Ureter (tissue), 1 donor: ENCODE measurements at regions not wholly inside any gene's neighbourhood (a gene's known extent, or its start where the extent isn't known, plus 50 kb on each side); places are given as distances from the start of the nearest gene placed in this dataset.
A peak's percentile ranks its signal among the peaks of the same experiment; 100 is the strongest.
"Not testable (repeated sequence)": the region's sequence is repeated elsewhere in the genome, so short reads cannot be mapped to it uniquely, and the experiment has no call there.

Experiments
- DNase-seq: peaks from one replicate; pipeline ENCODE4 v3.0.0-alpha.2; 2020; ENCODE audit warnings: low spot score
- donor health status: DM: yes; HTN: yes; CAD: no.

DNA sequence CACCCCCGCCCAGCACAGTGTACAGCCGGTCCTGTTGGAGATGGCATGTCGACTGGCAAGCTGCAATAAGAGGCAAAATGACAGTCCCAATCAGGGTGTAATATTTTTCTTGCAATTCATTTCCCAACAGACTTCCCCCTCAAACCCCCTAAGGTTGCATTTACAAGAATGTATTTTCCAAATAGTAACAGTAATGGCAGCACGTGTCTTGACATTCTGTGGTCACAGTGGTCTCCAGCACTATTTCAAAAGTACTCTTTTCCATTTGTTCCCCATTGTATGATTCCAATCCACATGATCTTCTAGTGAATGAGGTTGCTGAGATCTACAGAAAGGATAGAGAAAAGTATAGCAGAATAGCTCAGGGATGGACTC, 97.8 kb upstream of the CARMIL1 start:
- DNase-seq: no peak

DNA sequence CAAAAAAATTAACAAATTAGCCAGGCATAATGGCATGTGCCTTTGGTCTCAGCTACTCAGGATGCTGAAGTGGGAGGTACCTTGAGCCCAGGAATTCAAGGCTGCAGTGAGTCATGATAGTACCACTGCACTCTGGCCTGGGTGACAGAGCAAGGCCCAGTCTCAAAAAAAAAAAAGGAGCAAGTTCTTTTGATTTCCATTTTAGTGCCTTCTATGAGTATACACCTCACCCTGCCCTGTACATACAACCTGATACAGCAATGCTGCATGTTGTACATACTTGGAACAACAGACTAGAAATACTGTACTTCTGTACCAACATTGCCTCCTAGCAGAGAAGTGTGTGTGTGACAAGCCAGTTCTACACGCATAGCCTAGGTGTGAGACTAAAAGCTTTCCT, 97.3 kb upstream of the CARMIL1 start:
- DNase-seq: no peak

DNA sequence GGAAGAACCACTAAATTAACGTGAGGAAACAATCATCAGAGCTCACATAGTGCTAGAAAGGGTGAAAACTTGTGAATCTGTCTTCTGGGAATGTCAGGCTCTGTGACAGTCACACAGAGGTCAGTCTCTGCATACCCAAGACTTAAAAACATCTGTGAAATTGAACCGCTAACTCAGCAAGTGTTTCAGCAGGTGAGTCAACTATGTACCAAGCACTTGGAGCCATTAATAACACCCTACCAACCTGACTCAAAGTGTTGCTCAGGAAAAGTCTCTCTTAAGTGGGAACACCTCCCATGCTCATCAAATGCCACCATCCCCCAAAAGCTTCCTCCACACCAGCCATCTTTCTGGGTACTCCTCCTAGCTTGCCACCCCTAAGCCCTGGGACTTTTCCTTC, 92.3 kb upstream of the CARMIL1 start:
- DNase-seq: no peak

DNA sequence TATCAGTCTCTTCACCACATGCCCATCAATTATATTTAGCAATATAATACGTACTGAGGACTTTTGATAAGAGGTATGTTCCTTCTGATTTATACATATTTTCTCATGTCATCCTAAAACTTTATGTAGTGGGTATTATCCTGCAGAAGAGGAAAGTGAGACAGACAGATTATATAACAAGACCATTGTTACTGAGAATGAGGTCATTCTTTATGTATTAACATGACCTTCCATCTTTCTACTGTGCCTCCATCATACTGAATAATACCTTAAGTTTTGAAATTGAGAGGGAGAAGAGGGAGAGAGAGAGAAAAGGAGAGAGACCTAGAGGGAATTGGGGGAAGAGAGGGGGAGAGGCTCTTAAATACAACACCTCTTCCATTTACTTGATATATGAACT, 90.9 kb upstream of the CARMIL1 start:
- DNase-seq: no peak

DNA sequence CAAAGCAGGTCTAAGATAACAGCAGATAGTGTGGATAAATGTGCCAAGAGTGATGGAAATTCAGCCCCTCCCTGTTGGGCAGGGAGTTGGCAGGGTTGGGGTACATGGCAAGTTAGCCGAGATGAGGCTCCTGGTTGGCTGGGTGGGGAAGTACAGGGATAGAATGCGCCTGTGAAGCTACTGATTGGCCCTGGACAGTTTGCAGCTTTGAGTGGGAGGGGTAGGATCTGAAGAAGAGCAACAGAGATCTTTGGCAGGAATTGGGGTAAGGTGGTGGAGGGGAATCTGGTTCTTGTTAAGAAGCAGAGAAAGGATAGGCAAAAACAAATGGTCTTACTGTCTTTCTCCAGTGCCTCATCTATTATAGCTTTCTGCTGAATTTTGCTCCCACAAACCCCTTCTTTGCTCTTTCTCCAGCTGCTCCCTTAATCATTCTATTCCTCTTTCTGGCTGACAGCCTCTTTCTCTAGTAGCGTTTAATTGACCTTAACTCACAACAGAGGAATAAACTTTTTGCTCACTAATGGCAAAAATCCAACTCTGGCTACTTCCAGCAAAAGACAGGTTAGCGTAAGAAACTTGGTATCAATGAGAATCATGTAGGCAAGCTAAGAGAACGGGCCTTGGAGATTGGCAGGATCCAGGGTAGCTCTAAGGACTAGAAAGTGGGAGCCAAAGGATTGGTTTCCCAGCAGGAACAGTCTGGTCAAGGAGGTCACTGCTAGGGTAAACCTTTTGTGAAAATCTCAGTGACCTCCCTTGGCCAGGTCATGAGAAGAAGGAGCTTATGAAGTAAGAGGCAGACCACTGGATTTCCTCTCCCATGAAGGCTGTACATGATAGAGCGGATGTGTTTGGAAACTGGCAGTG, 86.3 kb upstream of the CARMIL1 start:
- no peak for DNase-seq

DNA sequence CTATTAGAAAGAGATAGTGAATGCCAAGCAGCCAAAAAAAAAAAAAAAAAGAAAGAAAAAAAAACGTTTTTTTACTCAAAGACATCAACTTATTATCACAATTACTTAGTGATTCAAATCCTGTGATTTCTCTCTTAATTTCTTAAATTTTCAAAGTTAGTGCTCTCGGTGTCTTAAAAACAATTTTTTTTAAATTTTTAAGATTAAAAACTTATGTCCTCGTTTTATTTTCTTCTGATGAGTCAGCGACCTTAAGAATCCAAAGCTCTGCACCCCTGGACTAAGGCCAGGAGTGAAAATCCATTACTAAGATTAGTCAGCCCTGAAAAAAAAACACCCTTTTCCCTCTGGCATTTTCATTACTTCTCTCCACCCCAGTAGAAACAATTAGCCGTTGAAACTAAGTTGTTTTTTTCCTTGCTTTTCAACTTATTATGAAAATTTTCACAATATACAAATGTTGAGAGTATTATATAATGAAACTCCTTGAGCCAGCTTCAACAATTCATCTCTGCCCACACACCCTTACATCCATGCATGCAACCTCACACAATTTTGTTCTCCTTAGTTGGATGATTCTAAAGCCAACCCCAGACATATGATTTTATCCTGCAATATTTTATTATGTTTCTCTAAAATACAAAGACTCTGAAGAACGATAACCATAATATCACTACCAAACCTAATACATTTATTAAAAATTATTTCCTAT, 85.6 kb upstream of the CARMIL1 start:
- DNase-seq: peak; percentile 54

DNA sequence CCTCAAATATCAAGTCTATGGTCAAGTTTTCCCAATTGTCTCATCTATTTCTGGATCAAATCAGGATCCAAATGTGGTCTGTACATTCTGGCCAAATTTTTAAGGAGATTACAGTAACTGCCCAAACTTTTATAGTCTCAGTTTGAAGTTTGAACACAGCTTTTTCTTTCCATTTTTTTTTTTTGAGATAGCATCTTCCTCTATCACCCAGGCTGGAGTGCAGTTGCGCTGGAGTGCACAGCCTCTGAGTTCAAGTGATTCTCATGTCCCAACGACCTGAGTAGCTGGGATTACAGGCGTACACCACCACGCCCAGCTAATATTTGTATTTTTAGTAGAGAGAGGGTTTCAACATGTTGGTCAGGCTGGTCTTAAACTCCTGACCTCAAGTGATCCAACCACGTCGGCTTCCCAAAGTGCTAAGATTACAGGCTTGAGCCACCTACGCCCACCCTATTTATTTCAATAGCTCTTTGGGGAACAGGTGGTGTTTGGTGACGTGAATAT, 84.9 kb upstream of the CARMIL1 start:
- no peak for DNase-seq

DNA sequence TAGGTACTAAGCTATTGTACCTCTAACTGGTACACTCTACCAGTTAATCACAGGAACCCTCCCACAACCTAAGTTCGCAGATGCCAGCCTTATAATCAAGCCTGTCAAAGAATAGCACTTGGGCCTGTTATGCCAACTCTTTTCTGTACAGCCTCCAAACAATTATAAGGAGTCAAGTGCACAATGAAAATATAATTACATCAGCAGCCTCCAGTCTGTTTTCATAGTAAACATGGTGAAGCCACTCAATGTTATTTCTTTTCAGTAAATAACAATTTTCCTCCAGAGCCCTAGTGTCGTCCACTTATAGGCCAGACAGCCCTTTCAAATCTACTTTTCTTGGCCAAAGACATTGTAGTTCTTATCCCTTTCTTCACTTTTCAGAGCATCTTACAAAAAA, 82.7 kb upstream of the CARMIL1 start:
- no peak for DNase-seq

DNA sequence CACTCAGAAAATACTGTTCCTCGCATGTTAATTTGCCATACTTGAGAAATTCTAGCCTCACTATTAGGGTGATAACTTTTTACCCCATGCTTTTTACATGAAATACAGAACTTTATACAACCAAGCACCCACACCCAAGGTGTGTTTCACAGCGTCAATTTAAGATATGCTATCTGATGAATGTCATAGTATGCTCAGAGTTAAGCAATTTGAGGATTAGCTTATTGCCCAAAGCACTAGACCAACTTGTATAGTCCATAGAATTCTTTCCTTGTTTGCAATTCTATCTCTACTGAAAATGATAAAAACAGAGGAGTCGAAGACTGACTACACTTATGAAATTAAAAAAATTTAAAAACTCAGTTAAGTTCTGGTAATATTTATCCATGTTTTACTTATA, 82.1 kb upstream of the CARMIL1 start:
- no peak for DNase-seq

DNA sequence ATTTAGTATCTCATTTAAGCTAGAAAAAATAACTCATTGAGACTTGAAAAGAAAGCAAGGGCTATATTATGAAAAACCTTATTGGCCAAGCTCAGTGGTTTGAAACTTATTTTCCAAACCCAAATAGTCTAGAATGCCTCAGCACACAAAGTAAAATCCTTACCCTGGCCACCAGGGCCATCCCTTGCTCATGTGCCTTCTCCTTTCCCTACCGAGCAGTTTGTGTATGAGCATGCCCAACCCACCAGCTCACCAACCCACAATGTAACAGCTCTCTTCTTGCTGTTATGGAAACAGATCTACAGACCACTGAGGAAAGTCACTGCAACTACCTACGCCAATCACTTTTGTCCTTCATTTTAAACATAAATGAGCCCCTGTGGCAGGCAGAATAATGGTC, 79.6 kb upstream of the CARMIL1 start:
- DNase-seq: no peak

DNA sequence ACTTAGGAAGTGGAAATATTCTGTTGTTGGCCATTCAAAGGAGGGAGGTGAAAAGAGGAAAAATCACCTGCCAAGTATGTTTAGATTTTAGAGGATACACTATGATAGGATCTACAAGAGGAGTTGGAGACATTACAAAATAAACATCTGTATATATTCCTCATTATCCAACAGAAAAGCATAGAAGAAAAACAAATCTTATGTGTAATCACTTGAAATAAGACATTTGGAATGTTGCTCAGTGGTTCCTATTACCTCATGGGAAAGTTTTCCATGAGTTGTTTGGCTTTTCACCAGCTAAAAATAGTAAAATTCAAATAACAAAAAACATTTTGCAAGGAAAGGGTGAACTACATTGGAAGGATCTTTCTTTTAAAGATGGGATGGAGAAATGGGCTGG, 76.7 kb upstream of the CARMIL1 start:
- no peak for DNase-seq

DNA sequence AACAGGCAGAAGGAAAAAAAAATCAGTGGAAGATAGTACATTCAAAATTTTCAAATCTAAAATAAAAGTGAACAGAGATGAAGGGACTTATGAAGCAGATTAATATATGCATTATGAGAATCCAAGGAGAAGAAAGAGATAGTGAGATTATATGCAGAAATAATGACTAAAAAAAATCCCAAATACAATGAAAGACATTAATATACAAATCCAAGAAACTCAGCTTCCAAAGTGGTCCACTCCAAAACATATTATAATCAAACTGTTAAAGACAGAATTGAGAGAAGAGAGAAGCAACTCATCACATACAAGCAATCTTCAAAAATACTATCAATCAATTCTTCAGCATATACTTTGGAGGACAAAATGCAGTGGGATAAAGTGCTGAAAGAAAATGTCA, 73.5 kb upstream of the CARMIL1 start:
- DNase-seq: no peak

DNA sequence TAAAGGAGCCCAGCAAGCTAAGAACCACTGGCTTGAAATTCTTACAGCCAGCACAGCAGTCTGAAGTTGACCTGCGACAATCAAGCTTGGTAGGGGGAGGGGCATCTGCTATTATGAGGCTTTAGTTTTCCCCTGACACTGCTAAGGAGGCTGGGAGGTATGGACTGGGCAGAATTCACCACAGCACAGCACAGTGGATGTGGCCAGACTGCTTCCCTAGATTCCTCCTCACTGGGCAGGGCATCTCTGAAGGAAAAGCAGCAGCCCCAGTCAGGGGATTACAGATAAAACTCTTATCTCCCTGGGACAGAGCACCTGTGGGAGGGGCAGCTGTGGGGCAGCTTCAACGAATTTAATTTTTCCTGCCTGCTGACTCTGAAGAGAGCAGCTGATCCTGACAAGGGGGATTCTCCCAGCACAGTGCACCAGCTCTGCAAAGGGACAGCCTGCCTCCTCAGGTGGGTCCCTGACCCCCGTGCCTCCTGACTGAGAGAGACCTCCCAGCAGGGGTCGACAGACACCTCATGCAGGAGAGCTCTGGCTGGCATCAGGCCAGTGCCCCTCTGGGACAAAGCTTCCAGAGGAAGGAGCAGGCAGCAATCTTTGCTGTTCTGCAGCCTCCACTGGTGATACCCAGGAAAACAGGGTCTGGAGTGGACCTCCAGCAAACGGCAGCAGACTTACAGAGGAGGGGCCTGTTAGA, 71.6 kb upstream of the CARMIL1 start:
- not testable (repeated sequence) for DNase-seq

DNA sequence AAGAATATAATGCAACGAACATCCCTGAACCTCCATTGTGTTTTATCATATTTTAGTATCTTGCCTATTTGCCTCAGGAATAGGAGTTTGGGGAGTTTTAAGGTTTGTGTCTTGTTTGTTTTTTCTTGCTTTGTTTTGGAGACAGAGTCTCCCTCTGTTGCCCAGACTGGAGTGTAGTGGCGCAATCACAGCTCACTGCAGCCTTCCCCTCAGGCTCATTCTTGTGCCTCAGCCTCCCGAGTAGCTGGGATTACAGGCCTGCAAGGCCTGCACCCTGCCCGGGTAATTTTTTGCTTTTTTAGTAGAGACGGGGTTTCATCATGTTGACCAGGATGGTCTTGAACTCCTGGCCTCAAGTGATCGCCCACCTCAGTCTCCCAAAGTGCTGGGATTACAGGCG, 63.3 kb upstream of the CARMIL1 start:
- no peak for DNase-seq

DNA sequence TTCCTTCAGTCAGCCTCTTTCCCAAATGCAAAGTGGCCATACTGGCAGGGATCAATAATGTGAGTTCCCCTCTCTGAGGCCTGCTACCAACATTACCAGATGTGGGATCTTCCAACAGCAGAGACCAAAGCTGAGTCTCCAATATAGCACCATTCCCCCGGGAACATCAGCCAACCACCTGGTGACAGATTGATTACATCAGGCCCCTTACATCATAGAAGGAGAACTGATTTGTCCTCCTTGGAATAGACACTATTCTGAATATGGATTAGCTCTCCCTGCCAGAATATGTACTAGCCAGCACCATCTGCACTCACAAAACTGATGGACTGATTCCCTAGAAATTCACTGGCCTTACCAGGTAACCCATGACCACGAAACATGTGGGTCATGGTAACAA, 61.9 kb upstream of the CARMIL1 start:
- DNase-seq: no peak

DNA sequence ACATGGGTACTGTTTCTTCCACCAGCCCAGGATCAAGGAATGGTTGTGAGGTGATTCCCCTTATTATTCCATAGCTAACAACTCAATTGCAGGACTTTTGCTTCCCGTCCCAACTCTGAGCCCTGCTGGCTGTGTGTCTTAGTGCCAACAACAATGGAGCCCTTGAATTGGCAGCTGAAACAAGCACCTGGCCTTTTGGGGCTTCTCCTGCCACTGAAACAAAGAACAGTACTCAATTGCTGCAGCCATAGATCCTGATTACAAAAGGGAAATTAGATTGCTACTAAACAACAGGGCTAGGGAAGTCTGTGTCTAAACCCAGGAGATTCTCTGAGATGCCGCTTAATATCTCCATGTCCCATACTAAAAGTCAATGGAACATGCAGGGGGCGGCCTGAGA, 61.3 kb upstream of the CARMIL1 start:
- no peak for DNase-seq

DNA sequence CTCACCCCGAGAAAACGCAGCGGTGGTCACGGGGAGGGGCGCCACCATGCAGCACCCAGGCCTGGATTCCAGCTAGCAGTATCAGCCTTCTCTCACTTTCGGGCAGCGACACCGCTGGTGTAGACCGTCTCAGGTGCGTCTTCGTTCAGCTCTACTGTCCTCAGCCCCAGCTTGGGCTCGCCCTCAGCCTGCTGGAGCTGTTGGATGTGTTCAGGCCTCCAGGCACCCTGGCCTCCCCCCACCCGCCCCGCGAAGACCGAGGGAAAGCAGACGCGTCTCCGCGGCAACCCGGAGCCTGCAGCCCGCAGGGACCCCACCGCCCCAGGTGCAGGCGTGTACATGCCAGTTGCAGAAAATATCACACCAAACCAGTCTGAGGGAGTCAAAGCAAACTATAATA, 60.8 kb upstream of the CARMIL1 start:
- no peak for DNase-seq

DNA sequence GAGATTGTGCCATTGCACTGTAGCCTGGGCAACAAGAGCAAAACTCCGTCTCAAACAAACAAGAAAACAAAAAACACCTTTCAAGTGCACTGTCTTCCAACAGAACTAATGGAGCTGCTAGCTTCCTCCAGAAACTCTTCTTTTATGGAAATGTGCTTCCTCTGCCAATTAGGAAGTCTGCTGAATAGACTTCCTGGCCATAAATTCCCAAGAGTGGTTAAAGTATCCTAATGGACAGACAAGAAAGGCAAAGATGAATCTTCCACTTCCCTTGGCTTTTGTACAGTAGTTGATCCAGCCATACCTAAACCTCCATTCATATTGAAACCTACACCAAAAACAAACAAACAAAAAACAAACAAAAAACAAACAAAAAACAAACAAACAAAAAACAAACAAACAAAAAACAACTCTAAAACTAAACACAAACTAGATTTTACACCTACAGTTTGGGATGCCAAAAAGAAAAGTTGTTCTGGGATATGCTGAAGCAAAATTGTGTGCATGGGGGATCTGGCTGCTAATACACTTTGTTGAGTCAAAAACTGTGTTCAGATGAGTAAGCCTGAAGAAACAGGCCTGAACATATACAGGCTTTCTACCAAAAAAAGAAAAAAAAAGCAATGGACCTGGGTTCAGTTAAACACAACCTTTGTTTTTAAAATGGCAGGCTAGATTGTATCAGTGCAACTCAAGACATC, 59.8 kb upstream of the CARMIL1 start:
- DNase-seq: no peak

DNA sequence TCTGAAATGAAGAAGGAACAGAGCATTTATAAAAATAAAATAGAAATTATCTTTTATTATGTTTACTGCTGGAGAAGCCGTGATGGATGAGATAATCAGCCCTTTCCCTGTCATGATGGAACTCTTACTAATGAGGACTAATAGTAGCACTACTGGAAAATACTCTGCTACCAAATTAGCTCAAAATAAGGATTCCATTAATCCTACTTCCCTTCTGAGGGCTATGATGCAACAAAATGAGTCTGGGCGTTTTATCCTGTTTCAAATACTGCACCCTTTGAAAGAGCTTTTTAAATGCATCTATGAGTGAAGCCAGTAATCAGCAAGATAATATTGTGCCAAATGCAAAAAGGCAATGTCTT, 59.3 kb upstream of the CARMIL1 start:
- DNase-seq: no peak

DNA sequence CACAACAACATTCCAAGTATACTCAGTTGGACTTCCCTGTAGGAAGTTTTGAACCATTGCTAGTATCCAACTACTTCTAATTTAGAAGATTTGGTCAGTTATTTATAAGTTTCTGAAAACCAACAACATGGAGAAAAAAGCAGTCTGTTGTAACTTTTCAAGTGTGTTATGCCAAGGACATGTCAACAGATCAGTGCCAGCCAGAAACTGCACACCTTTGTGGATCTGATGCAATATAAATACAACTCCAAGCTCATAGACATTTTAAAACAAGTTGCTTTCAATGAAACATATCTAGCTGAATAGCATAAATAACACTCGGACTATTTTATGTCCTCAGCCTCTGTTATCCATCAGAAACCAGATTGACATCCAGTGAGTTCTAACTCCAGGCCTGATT, 58.3 kb upstream of the CARMIL1 start:
- DNase-seq: no peak

DNA sequence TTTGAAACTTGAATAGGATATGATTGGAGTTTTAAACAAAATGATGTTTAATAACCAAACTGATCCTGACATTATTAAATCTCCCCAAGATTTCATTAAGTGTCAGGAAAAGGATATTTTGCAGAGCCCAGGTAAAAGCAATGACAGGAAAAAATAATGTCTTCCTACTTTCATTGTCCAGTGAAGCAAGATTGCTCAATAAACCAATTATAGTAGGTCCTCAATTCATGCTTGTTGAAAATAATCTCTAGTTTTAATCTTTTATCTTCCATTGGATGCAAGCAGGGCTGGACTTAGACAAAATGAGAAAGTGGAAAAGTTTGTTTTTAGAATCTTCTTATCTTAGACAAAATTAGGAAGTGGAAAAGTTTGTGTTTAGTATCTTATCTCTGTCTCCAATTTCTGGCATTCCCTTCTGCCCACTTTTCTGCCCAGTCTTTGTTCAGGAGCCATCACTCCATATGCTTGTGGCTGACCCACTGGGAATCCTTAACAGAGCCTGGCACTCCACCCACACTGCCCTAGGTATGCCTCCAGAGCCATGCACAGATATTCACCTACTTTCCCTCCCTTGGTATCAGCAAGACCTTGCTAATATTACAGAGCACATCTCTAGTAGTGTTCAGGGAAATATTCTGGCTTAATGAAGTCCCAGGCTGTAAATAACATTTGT, 57.0 kb upstream of the CARMIL1 start:
- no peak for DNase-seq
